HEK293T (cell line): ENCODE measurements at regions not wholly inside any gene's neighbourhood (a gene's known extent, or its start where the extent isn't known, plus 50 kb on each side); places are given as distances from the start of the nearest gene placed in this dataset.

Experiments
- ARNT ChIP-seq: fragments of 450-650 bp; IDR thresholded peaks from 2 replicates; pipeline ENCODE4 v1.6.1; 2017; ENCODE audit warnings: mild to moderate bottlenecking
- BHLHE40 ChIP-seq: fragments of 450-650 bp; IDR thresholded peaks from 2 replicates; pipeline ENCODE4 v1.6.1; 2016; ENCODE audit warnings: mild to moderate bottlenecking, moderate library complexity, borderline replicate concordance
- CTBP1 ChIP-seq: fragments of 450-650 bp; IDR thresholded peaks from 2 replicates; pipeline ENCODE4 v1.6.1; 2016; ENCODE audit warnings: borderline replicate concordance
- ELF4 ChIP-seq: fragments of 450-650 bp; IDR thresholded peaks from 2 replicates; pipeline ENCODE4 v1.6.1; 2017; ENCODE audit warnings: antibody characterized with exemption
- FOXA1 ChIP-seq: fragments of 450-650 bp; IDR thresholded peaks from 2 replicates; pipeline ENCODE4 v1.6.1; 2016; ENCODE audit warnings: mild to moderate bottlenecking
- FOXK2 ChIP-seq: fragments of 450-650 bp; IDR thresholded peaks from 2 replicates; pipeline ENCODE4 v1.6.1; 2016; ENCODE audit warnings: mild to moderate bottlenecking
- FOXM1 ChIP-seq: fragments of 450-650 bp; IDR thresholded peaks from 2 replicates; pipeline ENCODE4 v1.6.1; 2017; ENCODE audit warnings: mild to moderate bottlenecking, borderline replicate concordance
- L3MBTL2 ChIP-seq: fragments of 450-650 bp; conservative IDR thresholded peaks from 2 replicates; pipeline ENCODE4 v1.6.1; 2016; ENCODE audit warnings: mild to moderate bottlenecking
- SUZ12 ChIP-seq: fragments of 450-650 bp; IDR thresholded peaks from 2 replicates; pipeline ENCODE4 v1.6.1; 2016; ENCODE audit warnings: mild to moderate bottlenecking
- ZNF384 ChIP-seq: fragments of 450-650 bp; IDR thresholded peaks from 2 replicates; pipeline ENCODE4 v1.6.1; 2016

DNA sequence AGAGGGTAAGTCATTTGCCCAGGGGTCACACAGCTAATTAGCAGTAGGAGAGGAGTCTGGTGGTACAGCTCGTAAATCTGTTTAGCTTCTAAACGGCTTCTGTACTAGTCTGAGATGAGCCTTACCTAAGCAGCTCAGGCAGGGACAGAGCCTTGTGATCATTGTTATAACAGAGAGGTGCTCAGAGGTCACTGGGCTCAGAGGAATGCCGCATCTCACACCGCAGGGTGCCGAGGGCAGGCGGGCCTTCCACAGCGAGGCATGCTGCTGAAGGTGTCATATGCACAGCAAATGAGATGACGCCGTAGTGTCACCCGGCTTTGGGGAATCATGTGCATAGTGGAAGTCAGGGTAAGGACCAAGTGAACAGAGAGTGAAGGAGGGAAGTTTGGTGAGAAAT, 305.2 kb upstream of the FMN2 start:
- TF ChIP-seq FOXM1: no peak
- TF ChIP-seq FOXA1: no peak
- TF ChIP-seq ELF4: no peak
- no peak for TF ChIP-seq BHLHE40
- no peak for TF ChIP-seq ZNF384
- no peak for TF ChIP-seq SUZ12
- TF ChIP-seq L3MBTL2: peak; percentile 37
- TF ChIP-seq CTBP1: no peak
- no peak for TF ChIP-seq ARNT
- TF ChIP-seq FOXK2: no peak
